DND-41 (cell line): ENCODE measurements at regions not wholly inside any gene's neighbourhood (a gene's known extent, or its start where the extent isn't known, plus 50 kb on each side); places are given as distances from the start of the nearest gene placed in this dataset.

ENCODE experiments used
- EZH2 ChIP-seq: IDR thresholded peaks from 3 replicates; pipeline ENCODE4 v1.6.1; 2012; ENCODE audit warnings: borderline replicate concordance, low read depth, mild to moderate bottlenecking, moderate library complexity, low read length, inconsistent platforms; ENCODE audit not compliant: severe bottlenecking
- TF ChIP-seq, protein P1 (sequence below): IDR thresholded peaks from 2 replicates; pipeline ENCODE4 v1.5.1; 2012; ENCODE audit warnings: borderline replicate concordance, low read length, moderate library complexity, mild to moderate bottlenecking; ENCODE audit not compliant: poor library complexity, severe bottlenecking; ENCODE audit errors: extremely low read depth

DNA sequence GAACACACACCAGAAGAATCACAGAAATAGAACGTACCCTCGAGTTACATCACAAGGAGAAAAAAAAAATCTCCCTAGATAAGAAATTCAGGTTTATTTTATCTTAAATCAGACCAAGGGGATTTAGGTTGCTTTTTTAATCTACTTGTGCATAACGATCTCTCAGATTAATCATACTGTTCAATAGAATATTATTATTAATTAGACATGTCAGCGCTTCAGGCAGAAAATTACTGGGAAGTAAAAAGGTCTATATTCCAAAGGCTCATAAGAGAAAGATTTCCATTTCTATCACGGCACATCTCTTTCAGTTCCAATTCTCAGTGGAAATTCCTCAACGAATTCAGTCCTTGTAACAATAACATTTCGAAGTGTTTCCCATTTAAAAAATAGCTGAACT is 77.7 kb upstream of the PSMD7 start:
- TF ChIP-seq, protein P1, sequence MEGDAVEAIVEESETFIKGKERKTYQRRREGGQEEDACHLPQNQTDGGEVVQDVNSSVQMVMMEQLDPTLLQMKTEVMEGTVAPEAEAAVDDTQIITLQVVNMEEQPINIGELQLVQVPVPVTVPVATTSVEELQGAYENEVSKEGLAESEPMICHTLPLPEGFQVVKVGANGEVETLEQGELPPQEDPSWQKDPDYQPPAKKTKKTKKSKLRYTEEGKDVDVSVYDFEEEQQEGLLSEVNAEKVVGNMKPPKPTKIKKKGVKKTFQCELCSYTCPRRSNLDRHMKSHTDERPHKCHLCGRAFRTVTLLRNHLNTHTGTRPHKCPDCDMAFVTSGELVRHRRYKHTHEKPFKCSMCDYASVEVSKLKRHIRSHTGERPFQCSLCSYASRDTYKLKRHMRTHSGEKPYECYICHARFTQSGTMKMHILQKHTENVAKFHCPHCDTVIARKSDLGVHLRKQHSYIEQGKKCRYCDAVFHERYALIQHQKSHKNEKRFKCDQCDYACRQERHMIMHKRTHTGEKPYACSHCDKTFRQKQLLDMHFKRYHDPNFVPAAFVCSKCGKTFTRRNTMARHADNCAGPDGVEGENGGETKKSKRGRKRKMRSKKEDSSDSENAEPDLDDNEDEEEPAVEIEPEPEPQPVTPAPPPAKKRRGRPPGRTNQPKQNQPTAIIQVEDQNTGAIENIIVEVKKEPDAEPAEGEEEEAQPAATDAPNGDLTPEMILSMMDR: no peak
- no peak for TF ChIP-seq EZH2
